CD4-positive, alpha-beta T cell (primary cell): ENCODE measurements at regions not wholly inside any gene's neighbourhood (a gene's known extent, or its start where the extent isn't known, plus 50 kb on each side); places are given as distances from the start of the nearest gene placed in this dataset.

Experiments
- ATAC-seq: fragments of 200-7000 bp; cut with Tn5 transposase; one replicate; pipeline ENCODE4 v1.10.0; 2022; ENCODE audit warnings: mild to moderate bottlenecking; ENCODE audit not compliant: poor library complexity
- CTCF ChIA-PET: fragments of 350-600 bp; sonication (Branson Sonifier 250); formaldehyde crosslinking; loops from one replicate; lab custom pipeline; 2021; ENCODE audit warnings: antibody characterized with exemption, inconsistent platforms; lab: Charles Lee
- POLR2A ChIA-PET: fragments of 350-600 bp; sonication (Branson Sonifier 250); formaldehyde crosslinking; loops from one replicate; lab custom pipeline; 2021; ENCODE audit warnings: antibody characterized with exemption, inconsistent platforms; lab: Charles Lee
- DNase-seq, 14 experiments: peaks; one replicate each; pipeline ENCODE4 v3.0.0-alpha.2; 2013 to 2020; ENCODE audit warnings: mixed read lengths in 2 of 14
- H3K27ac ChIP-seq, 2 donors: one replicate each; pipeline versions ENCODE4 v1.5.1 to v1.7.0; 2013; ENCODE audit warnings: low read length in 2 of 2, low read depth in 1 of 2, mild to moderate bottlenecking in 1 of 2
- H3K27me3 ChIP-seq, 2 experiments: 1 replicate in 1 of 2; 2 replicates in 1 of 2; pipeline versions ENCODE4 v1.6.1 to v1.7.0; 2013; ENCODE audit warnings: low read length in 2 of 2, control low read depth in 1 of 2, mild to moderate bottlenecking in 1 of 2, moderate library complexity in 1 of 2; ENCODE audit not compliant: insufficient read depth in 2 of 2, control insufficient read depth in 1 of 2
- H3K36me3 ChIP-seq: one replicate; pipeline ENCODE4 v1.6.1; 2013; ENCODE audit warnings: low read length, control low read depth; ENCODE audit not compliant: insufficient read depth
- H3K4me1 ChIP-seq: one replicate; pipeline ENCODE4 v1.6.1; 2013; ENCODE audit warnings: low read length, control low read depth; ENCODE audit not compliant: insufficient read depth
- H3K4me3 ChIP-seq: one replicate; pipeline ENCODE4 v1.5.1; 2013; ENCODE audit warnings: mild to moderate bottlenecking, low read length, moderate library complexity
- H3K9me3 ChIP-seq, 2 experiments: 1 replicate in 1 of 2; 2 replicates in 1 of 2; pipeline versions ENCODE4 v1.6.1 to v1.7.0; 2013; ENCODE audit warnings: low read length in 2 of 2, mild to moderate bottlenecking in 2 of 2, control low read depth in 1 of 2, moderate library complexity in 1 of 2; ENCODE audit not compliant: control insufficient read depth in 1 of 2, insufficient read depth in 1 of 2
- H3K27ac Mint-ChIP-seq: one replicate; pipeline ENCODE4 v1.8.0; 2020; ENCODE audit warnings: mixed read lengths
- H3K27me3 Mint-ChIP-seq: one replicate; pipeline ENCODE4 v1.8.0; 2021; ENCODE audit warnings: mixed read lengths
- H3K36me3 Mint-ChIP-seq: one replicate; pipeline ENCODE4 v1.8.0; 2021; ENCODE audit warnings: low read depth, mixed read lengths
- H3K4me1 Mint-ChIP-seq: one replicate; pipeline ENCODE4 v1.8.0; 2021; ENCODE audit warnings: low read depth, mixed read lengths
- H3K4me3 Mint-ChIP-seq: one replicate; pipeline ENCODE4 v1.8.0; 2020; ENCODE audit warnings: mild to moderate bottlenecking, mixed read lengths
- H3K9me3 Mint-ChIP-seq: one replicate; pipeline ENCODE4 v1.8.0; 2020; ENCODE audit warnings: mixed read lengths
- intact Hi-C, 2 experiments: fragments of 100-400 bp; cut with DNase I in 1 of 2; cut with micrococcal nuclease in 1 of 2; formaldehyde crosslinking; loops; one replicate each; pipeline versions ENCODE4 v1.15.1 to v1.9.0; 2023 to 2025; cut with DNase I, micrococcal nuclease
- TF ChIP-seq, protein P1 (sequence below): fragments of 200-600 bp; IDR thresholded peaks from one replicate; pipeline ENCODE4 v1.8.0; 2022; ENCODE audit warnings: antibody characterized with exemption, mild to moderate bottlenecking

DNA sequence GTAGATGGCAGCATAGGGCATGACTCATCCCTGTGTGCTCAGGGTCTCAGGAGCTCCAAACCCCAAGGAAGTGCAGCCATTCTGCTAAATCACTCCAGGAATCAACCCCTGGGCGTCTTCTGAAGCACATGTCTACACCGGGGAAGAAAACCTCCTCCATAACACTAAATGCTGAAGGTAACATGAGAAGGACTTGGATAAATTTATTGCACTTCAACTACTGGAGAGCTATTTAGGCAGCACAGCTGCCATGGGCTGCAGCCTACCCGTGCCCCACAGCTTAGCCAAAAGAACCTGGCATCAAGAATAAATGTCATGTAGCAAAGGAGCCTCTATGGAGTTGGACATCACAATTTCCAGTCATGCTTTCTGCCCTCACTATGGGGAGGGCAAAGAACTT is 141.7 kb downstream of the GPCPD1 start:
- Mint-ChIP-seq H3K27ac (no peak overlapping the region), H3K9me3 (no peaks in the 10 kb centered on the region), H3K36me3 (no peaks in the 10 kb centered on the region), H3K27me3 (peaks cover 32% of the 10 kb centered on the region), H3K4me1 (no peaks in the 10 kb centered on the region), H3K4me3 (no peak overlapping the region)
- ChIA-PET CTCF (interaction anchor here (0.9 kb wide), 1 partner anchor 20 kb away, joined by 3 read pairs; no protein-coding TSS in a partner anchor), POLR2A (no interaction called here)
- Histone ChIP-seq H3K36me3 (no peaks in the 10 kb centered on the region), H3K9me3 (peaks cover 0 to 9% of the 10 kb centered on the region in 2 experiments), H3K4me3 (no peak overlapping the region), H3K27me3 (peaks cover 3 to 20% of the 10 kb centered on the region in 2 experiments), H3K4me1 (no peaks in the 10 kb centered on the region), H3K27ac (no peak overlapping the region)
- ATAC-seq (no peak), DNase-seq (no peak)
- intact Hi-C loops = no loop called here
- TF ChIP-seq, protein P1, sequence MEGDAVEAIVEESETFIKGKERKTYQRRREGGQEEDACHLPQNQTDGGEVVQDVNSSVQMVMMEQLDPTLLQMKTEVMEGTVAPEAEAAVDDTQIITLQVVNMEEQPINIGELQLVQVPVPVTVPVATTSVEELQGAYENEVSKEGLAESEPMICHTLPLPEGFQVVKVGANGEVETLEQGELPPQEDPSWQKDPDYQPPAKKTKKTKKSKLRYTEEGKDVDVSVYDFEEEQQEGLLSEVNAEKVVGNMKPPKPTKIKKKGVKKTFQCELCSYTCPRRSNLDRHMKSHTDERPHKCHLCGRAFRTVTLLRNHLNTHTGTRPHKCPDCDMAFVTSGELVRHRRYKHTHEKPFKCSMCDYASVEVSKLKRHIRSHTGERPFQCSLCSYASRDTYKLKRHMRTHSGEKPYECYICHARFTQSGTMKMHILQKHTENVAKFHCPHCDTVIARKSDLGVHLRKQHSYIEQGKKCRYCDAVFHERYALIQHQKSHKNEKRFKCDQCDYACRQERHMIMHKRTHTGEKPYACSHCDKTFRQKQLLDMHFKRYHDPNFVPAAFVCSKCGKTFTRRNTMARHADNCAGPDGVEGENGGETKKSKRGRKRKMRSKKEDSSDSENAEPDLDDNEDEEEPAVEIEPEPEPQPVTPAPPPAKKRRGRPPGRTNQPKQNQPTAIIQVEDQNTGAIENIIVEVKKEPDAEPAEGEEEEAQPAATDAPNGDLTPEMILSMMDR = no peak

DNA sequence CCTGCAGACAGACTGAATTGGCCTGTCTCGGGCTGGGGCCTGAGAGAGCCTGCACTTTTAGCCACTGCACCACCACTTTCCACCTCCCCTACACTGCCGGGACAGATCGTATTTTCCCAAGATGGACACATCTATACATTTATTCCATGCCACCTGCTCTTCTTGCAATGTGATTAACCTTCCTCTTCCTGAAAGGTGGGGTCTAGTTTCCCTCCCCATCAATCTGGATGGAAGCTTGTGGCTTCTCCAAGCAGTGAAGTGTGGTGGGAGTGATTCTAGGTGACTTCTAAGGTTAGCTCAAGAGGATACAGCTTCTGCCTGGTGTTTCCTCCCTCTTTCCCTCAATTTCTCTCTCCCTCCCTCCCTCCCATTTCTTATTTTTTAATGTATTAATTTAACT is 143.7 kb downstream of the GPCPD1 start:
- intact Hi-C loops = no loop called here
- Histone ChIP-seq H3K27me3 (peaks cover 11 to 27% of the 10 kb centered on the region in 2 experiments), H3K4me1 (no peaks in the 10 kb centered on the region), H3K27ac (no peak overlapping the region), H3K36me3 (no peaks in the 10 kb centered on the region), H3K9me3 (peaks cover 0 to 9% of the 10 kb centered on the region in 2 experiments), H3K4me3 (no peak overlapping the region)
- Mint-ChIP-seq H3K27me3 (peaks cover 42% of the 10 kb centered on the region), H3K4me3 (no peak overlapping the region), H3K36me3 (no peaks in the 10 kb centered on the region), H3K4me1 (no peaks in the 10 kb centered on the region), H3K9me3 (no peaks in the 10 kb centered on the region), H3K27ac (no peak overlapping the region)
- TF ChIP-seq, protein P1 = no peak
- ChIA-PET POLR2A (no interaction called here), CTCF (no interaction called here)
- no peak for DNase-seq
- no peak for ATAC-seq

DNA sequence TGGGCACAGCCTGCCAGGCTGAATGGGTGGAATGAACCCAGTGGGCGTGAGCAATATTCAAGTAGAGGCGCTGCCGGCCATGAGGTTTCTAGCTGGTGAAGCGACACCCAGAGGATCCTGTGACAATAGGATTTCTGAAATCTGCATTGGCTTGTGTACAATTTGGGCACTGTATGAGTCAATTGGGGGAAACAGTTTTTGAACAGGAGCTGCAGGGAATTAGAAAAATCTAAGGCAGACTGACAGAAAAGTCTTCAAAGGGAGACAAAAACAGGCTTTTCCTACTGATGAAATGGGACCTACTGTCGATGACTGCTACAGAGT is 145.2 kb downstream of the GPCPD1 start:
- Mint-ChIP-seq H3K4me3 (no peak overlapping the region), H3K27me3 (peaks cover 56% of the 10 kb centered on the region), H3K4me1 (no peaks in the 10 kb centered on the region), H3K9me3 (peaks cover 2% of the 10 kb centered on the region), H3K27ac (no peak overlapping the region), H3K36me3 (no peaks in the 10 kb centered on the region)
- H3K4me1 ChIP-seq = no peaks in the 10 kb centered on the region
- no peak overlapping the region for H3K27ac ChIP-seq
- H3K4me3 ChIP-seq = no peak overlapping the region
- peaks cover 11 to 27% of the 10 kb centered on the region in 2 experiments for H3K27me3 ChIP-seq
- ATAC-seq = no peak
- POLR2A ChIA-PET = no interaction called here
- intact Hi-C loops = no loop called here
- H3K36me3 ChIP-seq = no peaks in the 10 kb centered on the region
- H3K9me3 ChIP-seq = peaks cover 1 to 9% of the 10 kb centered on the region in 2 experiments
- CTCF ChIA-PET = no interaction called here
- DNase-seq = no peak
- TF ChIP-seq, protein P1 = no peak
